ENCODE measurements at regions not wholly inside any gene's neighbourhood (a gene's known extent, or its start where the extent isn't known, plus 50 kb on each side); places are given as distances from the start of the nearest gene placed in this dataset.
A peak's percentile ranks its signal among the peaks of the same experiment; 100 is the strongest.

DNA sequence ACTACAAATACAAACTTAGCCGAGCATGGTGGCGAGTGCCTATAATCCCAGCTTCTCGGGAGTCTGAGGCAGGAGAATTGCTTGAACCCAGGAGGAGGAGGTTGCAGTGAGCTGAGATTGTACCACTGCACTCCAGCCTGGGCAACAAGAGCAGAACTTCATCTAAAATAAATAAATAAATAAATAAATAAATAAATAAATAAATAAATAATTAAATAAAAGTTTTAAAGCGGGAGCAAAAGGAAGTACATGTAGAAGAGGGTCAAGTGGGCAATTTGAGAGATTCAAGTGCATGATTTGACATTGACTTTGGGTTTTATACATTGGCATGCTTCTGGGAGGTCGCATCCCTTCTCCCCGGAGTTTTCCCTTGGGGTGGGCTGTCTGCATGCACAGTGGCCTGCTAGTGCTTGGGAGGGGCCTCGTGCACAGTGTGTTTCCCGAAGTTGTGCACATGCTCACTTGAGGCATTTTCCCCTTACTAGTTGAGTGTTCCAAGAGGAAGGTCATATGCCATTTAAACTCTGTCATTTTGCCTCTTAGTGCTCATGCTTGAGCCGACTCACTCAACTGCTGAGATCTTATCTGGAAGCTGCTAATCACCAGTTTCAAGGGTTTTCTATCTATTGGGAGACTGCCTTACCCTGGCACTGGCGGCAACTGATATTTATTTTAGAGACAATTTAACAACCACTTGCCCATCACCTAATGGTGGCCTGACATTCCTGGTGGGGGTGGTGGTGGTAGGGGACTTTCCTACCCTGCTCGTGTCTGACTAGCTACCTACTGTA lies 193.2 kb upstream of the MPHOSPH6 start:
- no peak for DNase-seq (ENCODE audit: low read depth in 4 of 4, low spot score in 3 of 4)

DNA sequence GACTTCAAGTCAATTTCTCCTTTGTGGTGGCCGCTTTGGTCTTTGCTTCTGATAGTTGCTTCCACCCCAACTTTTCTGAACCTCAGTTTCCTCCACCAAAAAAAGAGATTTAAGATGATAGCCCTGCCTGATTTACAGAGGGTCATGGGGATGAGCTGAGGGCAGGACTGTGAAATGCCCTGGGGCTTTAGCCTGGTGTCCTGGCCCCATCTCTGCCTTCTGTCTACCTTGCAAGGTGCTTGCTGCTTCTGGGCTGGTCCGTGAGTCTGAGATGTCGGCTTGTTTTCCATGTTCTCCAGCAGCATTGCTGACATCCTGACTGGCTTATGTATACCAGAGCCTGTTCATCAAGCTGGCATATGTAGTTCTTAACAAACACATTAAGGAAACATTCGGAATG lies 191.9 kb upstream of the MPHOSPH6 start:
- DNase-seq (ENCODE audit: low read depth in 4 of 4, low spot score in 3 of 4), result no peak

DNA sequence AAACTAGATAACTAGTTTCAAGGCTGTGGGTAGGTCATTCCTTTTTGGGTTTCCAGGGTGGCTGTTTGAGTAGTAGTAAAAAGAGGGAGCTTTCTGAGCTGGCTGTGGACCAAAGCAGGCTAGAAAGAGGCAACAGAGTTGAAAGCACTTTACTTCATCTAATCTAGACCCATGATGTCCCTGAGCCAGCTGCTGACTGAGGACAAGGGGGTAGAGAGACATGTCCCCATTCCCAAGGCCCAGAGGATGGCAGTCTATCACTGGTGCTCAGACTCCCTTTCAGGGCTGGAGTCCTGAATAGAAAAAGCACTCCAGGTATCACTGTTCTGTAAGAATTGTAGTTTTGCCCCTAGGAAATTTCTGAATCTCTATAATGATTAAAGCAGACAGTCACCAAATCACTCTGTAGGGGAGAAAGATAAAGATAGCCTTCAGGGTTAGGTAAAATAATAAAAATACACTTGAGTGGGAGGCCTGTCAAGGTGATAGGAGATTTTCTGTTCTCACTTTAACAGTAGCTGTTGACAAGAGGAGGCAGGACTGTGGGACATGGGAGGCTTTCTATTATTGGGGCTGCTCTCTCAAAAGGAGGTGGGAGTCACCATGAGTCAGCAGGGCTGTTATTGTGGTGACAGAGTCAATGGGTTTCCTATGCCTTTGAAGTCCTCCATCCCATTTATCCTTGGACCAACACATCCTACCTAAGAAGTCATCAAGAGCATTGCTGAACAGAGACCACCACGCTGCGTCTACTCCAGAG lies 190.2 kb upstream of the MPHOSPH6 start:
- DNase-seq (ENCODE audit: low read depth in 4 of 4, low spot score in 3 of 4), result no peak

DNA sequence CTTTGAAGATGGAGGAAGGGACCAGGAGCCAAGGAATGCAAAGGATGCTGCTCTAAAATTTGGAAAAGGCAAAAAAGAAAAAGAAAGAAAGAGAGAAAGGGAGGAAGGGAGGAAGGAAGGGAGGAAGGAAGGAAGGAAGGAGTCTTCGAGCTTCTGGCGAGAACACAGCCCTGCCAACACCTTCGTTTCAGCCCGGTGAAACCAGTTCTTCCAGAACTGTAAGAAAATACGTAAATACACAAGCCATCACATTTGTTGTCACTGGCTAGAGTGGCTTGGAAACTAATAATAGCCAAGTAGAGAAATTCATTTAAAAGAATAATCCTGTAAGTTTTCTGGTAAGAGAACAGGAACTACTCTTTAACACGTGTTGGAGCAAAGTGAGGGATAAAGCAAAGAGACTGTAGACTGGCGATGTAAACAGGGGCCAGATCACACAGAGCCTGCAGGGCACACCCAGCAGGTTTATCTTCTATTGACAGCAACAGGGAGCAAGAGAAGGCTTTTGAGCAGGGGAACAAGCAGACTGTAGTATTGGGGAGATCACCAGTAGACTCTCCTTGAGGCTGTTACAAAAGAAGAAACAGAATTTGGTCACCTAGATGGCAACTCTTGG lies 188.7 kb upstream of the MPHOSPH6 start:
- no peak for DNase-seq (ENCODE audit: low read depth in 4 of 4, low spot score in 3 of 4)

DNA sequence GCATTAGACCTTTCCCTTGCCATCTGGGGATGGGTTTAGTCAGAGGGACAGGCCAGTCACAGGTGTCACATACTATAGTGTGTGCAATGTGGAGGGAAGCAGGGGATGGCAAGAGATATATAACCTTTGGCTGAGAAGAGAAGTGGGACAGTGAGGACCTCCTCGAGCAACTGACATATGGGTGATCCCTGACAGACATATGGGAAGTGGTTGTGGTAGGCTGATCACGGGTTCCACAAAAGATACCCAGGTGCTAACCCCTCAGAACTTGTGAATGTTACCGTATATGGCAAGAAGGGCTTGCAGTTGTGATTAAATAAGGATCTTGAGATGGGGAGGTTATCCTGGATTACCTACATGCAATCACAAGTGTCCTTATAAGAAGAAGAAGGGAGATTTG lies 188.1 kb upstream of the MPHOSPH6 start:
- no peak for DNase-seq (ENCODE audit: low read depth in 4 of 4, low spot score in 3 of 4)

DNA sequence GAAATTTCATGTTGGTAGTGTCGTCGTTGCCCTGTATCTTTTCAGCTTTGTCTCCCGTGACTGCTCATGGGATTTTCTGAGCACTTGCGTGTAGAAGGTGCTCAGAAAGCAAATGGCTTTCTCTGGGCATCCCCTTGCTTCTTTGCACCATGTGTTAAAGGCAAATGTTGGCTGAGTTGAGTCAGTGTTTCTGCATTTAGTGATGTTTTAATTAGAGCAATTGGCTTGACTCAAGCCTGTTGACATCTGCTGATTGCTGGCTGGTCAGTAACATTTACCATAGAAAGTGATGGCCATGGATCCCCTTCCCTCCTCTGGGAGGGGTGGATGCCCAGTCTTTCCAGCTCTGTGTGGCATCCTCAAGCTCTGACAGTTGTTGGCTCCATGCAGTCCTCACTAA lies 187.2 kb upstream of the MPHOSPH6 start:
- no peak for DNase-seq (ENCODE audit: low read depth in 4 of 4, low spot score in 3 of 4)

DNA sequence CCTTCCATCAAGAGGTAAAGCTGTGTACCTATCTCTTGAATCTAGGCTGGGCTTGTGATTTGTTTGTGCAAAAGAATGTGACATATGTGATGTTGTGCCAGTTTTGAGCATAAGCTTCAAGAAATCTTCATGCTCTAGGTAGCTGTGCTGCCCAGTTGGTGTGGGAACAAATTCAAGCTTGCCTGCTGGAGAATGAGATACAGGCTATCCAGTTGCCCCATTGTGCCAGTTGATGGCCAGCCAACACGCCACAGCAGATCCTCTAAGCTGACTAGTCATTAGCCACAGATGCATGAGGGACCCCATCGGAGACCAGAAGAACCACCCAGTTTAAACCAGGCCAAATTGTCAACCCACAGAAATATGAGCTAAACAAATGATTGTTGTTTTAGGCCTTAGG lies 180.5 kb upstream of the MPHOSPH6 start:
- no peak for DNase-seq (ENCODE audit: low read depth in 4 of 4, low spot score in 3 of 4)

DNA sequence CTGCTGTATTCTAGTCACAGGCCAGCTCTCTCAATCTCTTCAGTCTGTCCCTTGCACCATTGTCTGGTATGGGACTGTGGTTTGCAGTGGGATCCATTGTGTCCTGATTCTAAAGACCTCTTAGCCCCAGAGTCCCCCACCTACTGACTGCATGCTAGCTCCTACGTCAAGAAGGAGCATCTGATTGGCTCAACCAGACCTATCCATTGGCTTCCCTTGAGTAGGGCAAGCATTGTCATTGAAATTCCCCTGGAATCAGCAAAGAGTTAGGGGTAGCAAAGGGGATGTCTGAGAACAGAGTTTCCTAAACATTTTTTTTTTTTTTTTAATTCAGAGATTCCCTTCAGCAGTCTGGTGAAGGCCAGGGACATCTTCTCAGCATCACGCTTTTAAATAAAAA lies 175.3 kb upstream of the MPHOSPH6 start:
- DNase-seq (ENCODE audit: low read depth in 4 of 4, low spot score in 3 of 4), result no peak

DNA sequence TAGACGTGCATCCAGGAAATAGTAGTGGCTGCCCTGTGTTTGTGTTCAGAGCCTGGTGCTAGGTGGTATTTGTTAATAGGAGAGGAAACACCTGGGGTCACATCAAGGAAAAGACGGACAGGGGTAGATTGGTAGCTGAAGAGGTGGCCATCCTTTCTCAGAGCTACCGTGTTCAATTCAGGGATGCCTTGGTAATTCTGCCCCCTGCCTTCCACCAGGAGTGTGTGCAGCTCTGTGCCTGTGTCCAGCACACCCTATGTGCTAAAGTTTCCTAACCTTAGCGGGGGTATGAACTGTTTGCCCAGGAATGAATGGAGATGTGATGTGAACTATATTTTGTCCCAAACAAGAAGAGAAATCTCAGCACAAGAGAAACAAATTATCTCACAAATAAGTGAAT lies 174.1 kb upstream of the MPHOSPH6 start:
- no peak for DNase-seq (ENCODE audit: low read depth in 4 of 4, low spot score in 3 of 4)

DNA sequence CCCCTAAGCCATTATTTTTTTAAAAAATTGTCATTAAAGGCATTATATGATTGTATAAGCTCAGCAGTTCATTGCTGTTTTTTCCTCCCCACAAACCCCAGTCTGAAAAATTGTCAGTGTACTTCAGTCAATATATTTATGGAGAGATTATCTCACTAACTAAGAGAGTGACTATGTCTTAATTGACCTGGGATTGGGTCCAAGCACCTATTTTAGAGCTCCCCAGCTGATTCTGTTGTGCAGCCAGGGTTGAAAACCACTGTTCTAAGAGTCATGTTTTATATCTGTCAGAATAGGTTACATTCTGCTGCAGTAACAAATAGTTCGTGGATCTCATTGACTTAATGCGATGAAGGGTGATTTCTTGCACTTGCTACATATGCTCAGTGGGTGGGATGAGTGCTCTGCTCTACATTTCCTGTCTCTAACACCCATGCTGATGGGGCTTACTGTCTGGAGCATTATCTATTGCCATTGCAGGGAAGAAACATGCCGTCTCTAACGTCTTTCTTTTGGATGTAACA lies 171.2 kb upstream of the MPHOSPH6 start:
- DNase-seq (ENCODE audit: low read depth in 4 of 4, low spot score in 3 of 4), result no peak

DNA sequence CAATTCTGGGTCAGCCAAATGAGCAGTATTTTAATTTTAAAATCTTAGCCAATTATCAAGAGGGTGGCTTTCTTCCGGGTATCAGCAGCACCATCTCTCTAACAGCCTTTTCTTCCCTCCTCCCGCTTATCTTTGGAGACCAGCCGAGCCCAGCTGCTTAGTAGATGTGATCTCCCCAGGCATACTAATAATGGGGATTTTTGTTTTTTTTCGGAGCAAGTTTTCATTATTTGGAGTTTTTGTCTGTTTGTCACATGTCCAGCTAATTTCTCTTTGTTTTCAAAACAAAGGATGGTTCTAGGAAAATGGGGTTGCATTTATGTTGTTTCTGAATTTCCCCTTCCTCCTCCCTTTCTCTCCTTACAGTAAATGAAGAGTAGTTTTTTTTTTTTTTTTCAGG lies 170.5 kb upstream of the MPHOSPH6 start:
- DNase-seq (ENCODE audit: low read depth in 4 of 4, low spot score in 3 of 4), result no peak

DNA sequence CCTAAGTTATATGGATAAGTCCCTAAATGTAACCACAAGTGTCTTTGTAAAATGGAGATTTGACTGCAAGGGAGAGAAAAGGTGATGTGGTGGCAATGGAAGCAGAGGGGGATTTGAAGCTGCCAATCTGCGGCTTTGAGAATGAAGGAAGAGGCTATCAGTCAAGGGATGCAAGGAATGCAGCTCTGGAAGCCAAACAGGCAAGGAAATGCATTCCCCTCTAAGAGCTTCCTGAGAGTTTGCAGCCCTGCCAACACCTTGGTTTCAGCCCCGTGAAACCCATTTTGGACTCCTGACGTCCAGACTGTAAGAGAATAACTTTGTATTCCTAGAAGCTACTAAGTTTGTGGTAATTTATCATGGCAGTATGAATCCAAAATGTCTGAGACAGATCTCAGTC lies 167.3 kb upstream of the MPHOSPH6 start:
- no peak for DNase-seq (ENCODE audit: low read depth in 4 of 4, low spot score in 3 of 4)

DNA sequence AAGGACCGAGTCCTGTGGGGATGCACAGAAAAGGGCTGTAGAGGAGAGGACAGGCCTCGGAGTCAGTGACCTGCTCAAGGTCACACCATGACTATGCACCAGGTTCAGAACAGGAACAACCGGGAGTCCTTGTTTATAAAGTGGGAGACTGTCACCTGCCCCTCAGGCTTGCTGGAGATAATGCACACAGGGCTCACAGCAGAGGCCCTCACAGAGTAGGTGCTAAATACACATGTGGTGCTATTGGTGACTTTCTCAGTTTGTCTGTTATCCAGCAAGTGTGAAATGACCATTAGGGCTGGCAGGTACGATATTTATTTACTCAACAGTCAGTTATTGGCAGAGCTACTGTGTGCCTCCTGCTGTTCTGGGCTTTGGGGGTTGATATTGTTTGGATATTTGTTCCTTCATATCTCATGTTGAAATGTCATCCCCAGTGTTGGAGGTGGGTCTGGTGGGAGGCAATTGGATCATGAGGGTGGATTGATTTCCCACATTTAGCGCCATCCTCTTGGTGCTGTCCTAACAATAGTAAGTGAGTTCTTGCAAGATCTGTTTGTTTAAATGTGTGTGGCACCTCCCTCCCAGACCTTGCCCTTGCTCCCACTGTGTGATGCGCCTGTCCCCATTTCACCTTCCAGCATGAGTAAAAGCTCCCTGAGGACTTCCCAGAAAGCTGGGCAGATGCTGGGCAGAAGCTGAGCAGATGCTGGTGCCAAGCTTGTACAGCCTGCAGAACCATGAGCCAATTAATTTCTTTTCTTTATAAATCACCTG lies 162.1 kb upstream of the MPHOSPH6 start:
- no peak for DNase-seq (ENCODE audit: low read depth in 4 of 4, low spot score in 3 of 4)

DNA sequence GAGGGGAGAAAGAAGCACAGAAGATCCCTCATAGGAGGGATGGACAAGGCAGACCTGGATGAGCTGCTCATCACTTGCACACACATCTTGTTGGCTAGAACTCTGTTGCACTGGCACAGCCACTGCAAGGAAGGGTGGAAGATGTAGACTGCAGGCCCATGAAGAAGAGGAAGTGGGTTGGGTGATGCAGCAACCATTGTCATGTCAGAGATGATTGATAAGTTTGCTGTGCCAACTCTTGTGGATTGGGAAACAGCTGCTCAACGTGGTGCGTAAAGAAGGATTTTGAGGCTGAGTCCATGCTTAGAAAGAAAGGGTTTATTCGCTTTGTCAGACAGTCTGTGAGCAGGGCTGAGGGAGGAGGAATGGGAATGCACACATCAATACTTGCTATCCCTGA lies 161.4 kb upstream of the MPHOSPH6 start:
- no peak for DNase-seq (ENCODE audit: low read depth in 4 of 4, low spot score in 3 of 4)

DNA sequence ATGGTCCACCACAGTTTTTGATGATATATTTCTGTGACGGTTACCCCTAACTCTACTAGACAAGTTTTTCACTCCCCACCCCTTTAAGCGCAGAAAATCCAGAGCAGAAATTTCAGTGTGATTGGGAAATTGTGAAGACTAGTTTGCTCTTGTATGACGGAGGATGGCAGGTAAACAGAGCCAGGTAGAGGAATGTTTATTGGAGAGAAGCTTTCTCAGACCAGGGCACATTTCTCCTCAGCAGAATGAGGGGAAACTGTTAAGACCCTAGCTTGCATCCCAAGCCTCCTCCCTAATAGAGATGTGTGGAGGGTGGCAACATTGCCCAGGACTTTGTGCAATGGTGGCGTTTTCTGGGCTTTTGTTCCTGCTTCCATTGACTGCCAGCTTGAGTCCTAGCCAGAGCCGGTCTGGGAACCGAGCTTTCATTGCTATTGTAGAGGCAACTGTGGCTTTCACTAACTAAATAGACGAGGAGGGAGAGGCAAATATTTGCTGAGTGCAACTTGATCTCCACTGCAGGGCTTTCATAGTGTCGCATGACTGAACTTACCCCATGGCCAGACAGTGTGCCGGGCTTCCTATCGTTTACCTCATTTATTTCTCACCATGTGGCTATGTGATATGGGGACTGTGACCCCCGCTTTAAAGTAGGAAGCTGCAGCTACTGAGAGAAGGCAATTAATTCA lies 159.6 kb upstream of the MPHOSPH6 start:
- peak; percentile 18 to 57 (median 37) for DNase-seq (ENCODE audit: low read depth in 4 of 4, low spot score in 3 of 4)

DNA sequence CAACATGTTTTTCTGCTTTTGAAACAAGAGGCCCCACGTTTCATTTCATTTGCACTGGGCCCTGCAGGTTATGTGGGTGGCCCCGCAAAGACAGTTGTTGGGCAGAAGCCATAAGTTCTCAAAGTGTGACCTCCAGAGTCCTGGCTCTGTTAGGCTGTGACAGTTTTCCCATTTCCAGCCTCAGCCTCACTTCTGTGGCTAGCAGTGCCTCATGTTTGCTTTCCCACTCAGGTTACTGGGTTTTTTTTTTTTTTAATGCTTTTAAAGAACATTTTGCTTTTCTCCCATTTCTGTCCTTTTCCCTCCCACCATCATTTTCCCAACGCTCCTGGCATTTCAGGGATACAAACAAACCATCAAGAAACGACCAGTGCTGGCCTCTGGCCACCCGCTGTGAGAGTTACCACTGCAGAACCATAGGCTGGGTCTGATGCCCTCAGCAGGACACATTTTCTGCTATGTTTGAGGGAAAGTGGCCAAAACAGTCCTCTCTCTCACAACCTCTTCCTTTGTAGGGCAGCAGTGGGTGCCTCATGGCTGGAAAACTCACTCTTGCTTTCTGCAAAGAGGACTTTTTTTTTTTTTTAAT lies 159.0 kb upstream of the MPHOSPH6 start:
- DNase-seq (ENCODE audit: low read depth in 4 of 4, low spot score in 3 of 4), result no peak

DNA sequence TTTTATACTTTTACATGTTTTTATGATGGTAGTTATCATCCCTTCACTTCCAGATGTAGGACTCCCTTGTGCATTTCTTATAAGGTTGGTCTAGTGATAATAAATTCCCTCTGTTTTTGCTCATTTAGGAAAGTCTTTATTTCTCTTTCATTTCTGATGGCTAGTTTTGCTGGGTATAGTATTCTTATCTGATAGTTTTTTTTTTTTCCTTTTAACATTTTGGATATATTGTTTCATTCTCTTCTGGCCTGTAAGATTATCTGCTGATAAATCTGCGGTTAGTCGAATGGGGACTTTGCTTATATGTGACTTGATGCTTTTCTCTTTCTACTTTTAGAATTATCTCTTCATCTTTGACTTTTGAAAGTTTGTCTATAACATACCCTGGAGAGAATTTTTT lies 153.1 kb upstream of the MPHOSPH6 start:
- no peak for DNase-seq (ENCODE audit: low read depth in 4 of 4, low spot score in 3 of 4)

DNA sequence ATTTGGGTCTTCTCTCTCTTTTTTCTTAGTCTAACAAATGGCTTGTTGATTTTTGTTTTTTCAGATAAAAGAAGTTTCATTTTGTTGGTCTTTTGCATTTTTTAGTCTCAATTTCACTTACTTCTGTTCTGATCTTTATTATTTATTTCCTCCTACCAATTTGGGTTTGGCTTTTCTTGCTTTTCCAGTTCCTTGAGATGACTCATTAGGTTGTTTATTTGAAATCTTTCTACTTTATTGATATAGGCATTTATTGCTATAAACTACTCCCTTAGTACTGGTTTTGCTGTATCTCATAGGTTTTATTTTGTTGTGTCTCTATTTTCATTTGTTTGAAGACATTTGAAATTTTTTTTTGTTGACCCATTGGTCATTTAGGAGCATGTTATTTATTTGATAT lies 152.2 kb upstream of the MPHOSPH6 start:
- no peak for DNase-seq (ENCODE audit: low read depth in 4 of 4, low spot score in 3 of 4)

DNA sequence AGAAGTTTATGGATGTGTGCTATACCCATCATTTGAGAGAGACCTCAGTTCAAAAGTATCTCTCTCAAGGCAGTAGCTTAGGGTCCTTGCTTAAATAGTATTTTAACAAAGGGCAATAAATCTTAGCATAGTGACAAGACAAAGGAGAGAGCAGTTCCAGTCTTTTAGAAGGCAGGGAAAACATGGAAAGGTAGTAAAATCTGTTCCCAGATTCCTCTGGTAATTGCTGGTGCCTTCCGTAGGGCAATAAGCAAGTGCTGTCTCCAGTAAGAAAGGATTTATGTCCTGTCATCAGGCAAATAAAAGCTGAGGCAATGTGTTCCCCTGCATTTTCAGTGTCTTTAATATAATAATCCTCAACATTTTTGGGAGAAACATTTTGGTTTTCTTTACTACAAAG lies 149.0 kb upstream of the MPHOSPH6 start:
- no peak for DNase-seq (ENCODE audit: low read depth in 4 of 4, low spot score in 3 of 4)
